Neural cell (in vitro differentiated cells): ENCODE measurements at regions not wholly inside any gene's neighbourhood (a gene's known extent, or its start where the extent isn't known, plus 50 kb on each side); places are given as distances from the start of the nearest gene placed in this dataset.

ENCODE experiments used
- H2AFZ ChIP-seq: fragments of 200-600, 300-800 bp; sonication (generic), shearing (Covaris generic); 2 replicates; pipeline ENCODE4 v1.6.0; 2014; ENCODE audit warnings: low read depth, mild to moderate bottlenecking, antibody characterized with exemption, low read length, moderate library complexity
- H3F3A ChIP-seq: fragments of 200-600 bp; shearing (Covaris generic); 2 replicates; pipeline ENCODE4 v1.6.1; 2016; ENCODE audit warnings: mild to moderate bottlenecking, moderate library complexity, mixed read lengths, antibody characterized with exemption, low read length; ENCODE audit not compliant: insufficient read depth, poor library complexity, severe bottlenecking
- H3K27ac ChIP-seq: fragments of 200-600, 300-800 bp; sonication (generic), shearing (Covaris generic); 2 replicates; pipeline ENCODE4 v1.5.1; 2014; ENCODE audit warnings: mild to moderate bottlenecking, low read length, moderate library complexity
- H3K27me3 ChIP-seq: fragments of 300-800, 200-600 bp; sonication (generic), shearing (Covaris generic); 2 replicates; pipeline ENCODE4 v1.6.0; 2014; ENCODE audit warnings: mild to moderate bottlenecking, low read depth, low read length, moderate library complexity; ENCODE audit not compliant: insufficient read depth
- H3K36me3 ChIP-seq: fragments of 300-800, 200-600 bp; sonication (generic), shearing (Covaris generic); 2 replicates; pipeline ENCODE4 v1.5.1; 2014; ENCODE audit warnings: mild to moderate bottlenecking, antibody characterized with exemption, low read length, moderate library complexity; ENCODE audit not compliant: insufficient read depth
- H3K4me2 ChIP-seq: fragments of 300-800, 200-600 bp; sonication (generic), shearing (Covaris generic); 2 replicates; pipeline ENCODE4 v1.6.0; 2014; ENCODE audit warnings: mild to moderate bottlenecking, low read length
- H3K4me3 ChIP-seq: fragments of 300-800, 200-600 bp; sonication (generic), shearing (Covaris generic); 2 replicates; pipeline ENCODE4 v1.5.1; 2014; ENCODE audit warnings: mild to moderate bottlenecking, low read length, moderate library complexity
- H3K79me2 ChIP-seq: fragments of 200-600 bp; shearing (Covaris generic); replicated peaks from 2 replicates; pipeline ENCODE4 v1.6.0; 2014; ENCODE audit warnings: mild to moderate bottlenecking, low read length, moderate library complexity; ENCODE audit not compliant: insufficient read depth
- H3K9ac ChIP-seq: fragments of 300-800, 200-600 bp; sonication (generic), shearing (Covaris generic); 2 replicates; pipeline ENCODE4 v1.6.1; 2016; ENCODE audit warnings: mild to moderate bottlenecking, low read length, mixed read lengths
- H3K9me2 ChIP-seq: fragments of 200-600 bp; shearing (Covaris generic); 2 replicates; pipeline ENCODE4 v1.6.1; 2016; ENCODE audit warnings: mild to moderate bottlenecking, low read length, mixed read lengths; ENCODE audit not compliant: insufficient read depth
- H3K9me3 ChIP-seq: fragments of 200-600, 300-800 bp; sonication (generic), shearing (Covaris generic); 2 replicates; pipeline ENCODE4 v1.6.1; 2016; ENCODE audit warnings: mild to moderate bottlenecking, mixed run types, low read length, moderate library complexity, mixed read lengths
- H4K20me1 ChIP-seq: fragments of 200-600 bp; shearing (Covaris generic); 2 replicates; pipeline ENCODE4 v1.6.1; 2016; ENCODE audit warnings: mild to moderate bottlenecking, mixed run types; ENCODE audit not compliant: insufficient read depth
- CTCF ChIP-seq: fragments of 450-650 bp; IDR thresholded peaks from 2 replicates; pipeline ENCODE4 v1.5.1; 2014; ENCODE audit warnings: antibody characterized with exemption, mild to moderate bottlenecking, moderate library complexity; ENCODE audit not compliant: poor library complexity, severe bottlenecking
- EP300 ChIP-seq: fragments of 450-650 bp; conservative IDR thresholded peaks from 2 replicates; pipeline ENCODE4 v1.6.1; 2014; ENCODE audit warnings: antibody characterized with exemption, mild to moderate bottlenecking, moderate library complexity; ENCODE audit not compliant: poor library complexity, severe bottlenecking
- EZH2 ChIP-seq: fragments of 200-600, 300-800 bp; shearing (Covaris generic), sonication (generic); IDR thresholded peaks from 2 replicates; pipeline ENCODE4 v1.6.1; 2014; ENCODE audit warnings: antibody characterized with exemption, low read length, borderline replicate concordance, mild to moderate bottlenecking; ENCODE audit not compliant: insufficient read depth, poor library complexity, severe bottlenecking
- MXI1 ChIP-seq: fragments of 450-650 bp; conservative IDR thresholded peaks from 2 replicates; pipeline ENCODE4 v1.6.1; 2014; ENCODE audit warnings: antibody characterized with exemption, mild to moderate bottlenecking; ENCODE audit not compliant: poor library complexity, severe bottlenecking
- POLR2AphosphoS5 ChIP-seq: IDR thresholded peaks from 2 replicates; pipeline ENCODE4 v1.6.1; 2012
- RAD21 ChIP-seq: fragments of 450-650 bp; conservative IDR thresholded peaks from 2 replicates; pipeline ENCODE4 v1.6.1; 2014; ENCODE audit warnings: antibody characterized with exemption, mild to moderate bottlenecking, moderate library complexity
- SMC3 ChIP-seq: fragments of 450-650 bp; conservative IDR thresholded peaks from 2 replicates; pipeline ENCODE4 v1.6.1; 2014; ENCODE audit warnings: antibody characterized with exemption, mild to moderate bottlenecking, moderate library complexity; ENCODE audit not compliant: poor library complexity
- TAF1 ChIP-seq: IDR thresholded peaks from 2 replicates; pipeline ENCODE4 v1.6.1; 2012; ENCODE audit warnings: low read depth
- TF ChIP-seq, protein P1 (sequence below): IDR thresholded peaks from 2 replicates; pipeline ENCODE4 v1.6.1; 2012; ENCODE audit warnings: borderline replicate concordance

- Histone ChIP-seq H3K36me3 (no peaks in the 10 kb centered on the region), H3K79me2 (no peaks in the 10 kb centered on the region), H3K9me2 (no peaks in the 10 kb centered on the region), H3K27me3 (no peaks in the 10 kb centered on the region), H3K4me3 (no peak overlapping the region), H4K20me1 (no peaks in the 10 kb centered on the region), H3K9me3 (no peaks in the 10 kb centered on the region), H3K27ac (no peak overlapping the region), H3K4me2 (no peak overlapping the region), H3K9ac (no peak overlapping the region), H2AFZ (no peak overlapping the region), H3F3A (no peaks in the 10 kb centered on the region)
- TF ChIP-seq EP300 (no peak), TAF1 (no peak), SMC3 (no peak), CTCF (no peak), POLR2AphosphoS5 (no peak)
- TF ChIP-seq, protein P1, sequence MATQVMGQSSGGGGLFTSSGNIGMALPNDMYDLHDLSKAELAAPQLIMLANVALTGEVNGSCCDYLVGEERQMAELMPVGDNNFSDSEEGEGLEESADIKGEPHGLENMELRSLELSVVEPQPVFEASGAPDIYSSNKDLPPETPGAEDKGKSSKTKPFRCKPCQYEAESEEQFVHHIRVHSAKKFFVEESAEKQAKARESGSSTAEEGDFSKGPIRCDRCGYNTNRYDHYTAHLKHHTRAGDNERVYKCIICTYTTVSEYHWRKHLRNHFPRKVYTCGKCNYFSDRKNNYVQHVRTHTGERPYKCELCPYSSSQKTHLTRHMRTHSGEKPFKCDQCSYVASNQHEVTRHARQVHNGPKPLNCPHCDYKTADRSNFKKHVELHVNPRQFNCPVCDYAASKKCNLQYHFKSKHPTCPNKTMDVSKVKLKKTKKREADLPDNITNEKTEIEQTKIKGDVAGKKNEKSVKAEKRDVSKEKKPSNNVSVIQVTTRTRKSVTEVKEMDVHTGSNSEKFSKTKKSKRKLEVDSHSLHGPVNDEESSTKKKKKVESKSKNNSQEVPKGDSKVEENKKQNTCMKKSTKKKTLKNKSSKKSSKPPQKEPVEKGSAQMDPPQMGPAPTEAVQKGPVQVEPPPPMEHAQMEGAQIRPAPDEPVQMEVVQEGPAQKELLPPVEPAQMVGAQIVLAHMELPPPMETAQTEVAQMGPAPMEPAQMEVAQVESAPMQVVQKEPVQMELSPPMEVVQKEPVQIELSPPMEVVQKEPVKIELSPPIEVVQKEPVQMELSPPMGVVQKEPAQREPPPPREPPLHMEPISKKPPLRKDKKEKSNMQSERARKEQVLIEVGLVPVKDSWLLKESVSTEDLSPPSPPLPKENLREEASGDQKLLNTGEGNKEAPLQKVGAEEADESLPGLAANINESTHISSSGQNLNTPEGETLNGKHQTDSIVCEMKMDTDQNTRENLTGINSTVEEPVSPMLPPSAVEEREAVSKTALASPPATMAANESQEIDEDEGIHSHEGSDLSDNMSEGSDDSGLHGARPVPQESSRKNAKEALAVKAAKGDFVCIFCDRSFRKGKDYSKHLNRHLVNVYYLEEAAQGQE: no peak
These were observed 330.6 kb downstream of the ACTL7B start for GRCh38 chr9:108525186-108525585.

DNA sequence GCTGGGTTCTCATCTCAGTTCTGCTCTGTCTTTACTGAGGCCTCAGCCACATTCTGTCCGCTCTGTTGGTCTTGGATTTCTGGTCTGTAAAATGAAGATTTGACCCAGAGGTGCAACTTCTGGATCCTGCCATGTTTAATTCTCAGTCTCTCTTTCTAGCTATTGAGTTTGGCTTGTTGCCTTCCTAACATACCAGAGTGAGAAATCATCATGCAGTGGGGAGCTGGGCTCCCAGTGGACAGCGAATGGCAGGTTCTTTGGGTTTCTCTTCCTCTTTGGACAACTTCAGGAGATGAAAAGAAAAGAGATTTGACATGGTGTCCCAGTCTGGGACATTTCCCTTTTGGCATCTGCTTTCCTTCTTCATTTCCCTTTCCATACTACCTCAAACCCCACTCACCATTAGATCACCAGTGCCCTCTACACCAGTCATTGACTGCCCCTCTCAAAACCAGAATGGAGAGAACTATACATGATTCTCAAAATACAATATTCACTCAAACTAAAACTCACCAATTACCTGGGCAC is 334.7 kb downstream of the ACTL7B start:
- H3K9me2 ChIP-seq: no peaks in the 10 kb centered on the region
- H3K36me3 ChIP-seq: no peaks in the 10 kb centered on the region
- H3K4me3 ChIP-seq: no peak overlapping the region
- H4K20me1 ChIP-seq: no peaks in the 10 kb centered on the region
- H3K27me3 ChIP-seq: no peaks in the 10 kb centered on the region
- no peaks in the 10 kb centered on the region for H3K79me2 ChIP-seq
- H3K9ac ChIP-seq: no peak overlapping the region
- TF ChIP-seq TAF1 (no peak), EP300 (no peak), RAD21 (no peak), EZH2 (no peak), SMC3 (no peak), CTCF (no peak), MXI1 (no peak), POLR2AphosphoS5 (no peak)
- TF ChIP-seq, protein P1: no peak
- H2AFZ ChIP-seq: no peak overlapping the region
- no peaks in the 10 kb centered on the region for H3K9me3 ChIP-seq
- no peaks in the 10 kb centered on the region for H3F3A ChIP-seq
- H3K27ac ChIP-seq: no peak overlapping the region
- no peak overlapping the region for H3K4me2 ChIP-seq
